HepG2 (cell line): ENCODE measurements at regions not wholly inside any gene's neighbourhood (a gene's known extent, or its start where the extent isn't known, plus 50 kb on each side); places are given as distances from the start of the nearest gene placed in this dataset.

Source experiments
- ATAC-seq: fragments of 200-7000 bp; cut with Tn5 transposase; 3 replicates; pipeline ENCODE4 v1.9.1; 2020; ENCODE audit warnings: mild to moderate bottlenecking, moderate library complexity
- BruUV-seq: library from RNA; stranded (reverse); fragments of 400-500 nt; replicated peaks from 2 replicates; lab custom pipeline; 2021; lab: Mats Ljungman, UMichigan
- CTCF ChIA-PET: fragments of 300-600 bp; formaldehyde crosslinking; extraction: SDS; loops from one replicate; lab custom pipeline; 2021; ENCODE audit warnings: low total read pairs, inconsistent platforms, low intra/inter-chr PET ratio; lab: Yijun Ruan, JAX
- POLR2A ChIA-PET: fragments of 350-600 bp; sonication (Branson Sonifier 250); formaldehyde crosslinking; loops from one replicate; lab custom pipeline; 2020; ENCODE audit warnings: antibody characterized with exemption, inconsistent platforms; lab: Yijun Ruan, JAX
- DNase-seq: peaks from one replicate; pipeline ENCODE4 v3.0.0-alpha.2; 2015; ENCODE audit warnings: low spot score
- FAIRE-seq: peaks from 3 replicates; lab custom pipeline; 2011; peaks lifted over from hg19 to GRCh38; lab: Jason Lieb, UNC
- H2AFZ ChIP-seq: one replicate; pipeline ENCODE4 v1.6.1; 2011; ENCODE audit warnings: low read length, inconsistent platforms
- H3K27ac ChIP-seq: fragments of 300-600 bp; 3 replicates; pipeline ENCODE4 v1.8.0; 2011; ENCODE audit warnings: mixed run types, mild to moderate bottlenecking, mixed read lengths, low read length, inconsistent platforms; ENCODE audit not compliant: insufficient read depth; ENCODE audit errors: extremely low read length
- H3K27me3 ChIP-seq, 2 experiments: fragments of 200-600 bp in 1 of 2; 2 replicates in 1 of 2; 3 replicates in 1 of 2; pipeline versions ENCODE4 v1.6.0 to v1.8.0; 2011; ENCODE audit warnings: low read length in 2 of 2, mild to moderate bottlenecking in 2 of 2, moderate library complexity in 2 of 2, inconsistent platforms in 1 of 2; ENCODE audit not compliant: insufficient read depth in 2 of 2, control insufficient read depth in 1 of 2
- H3K36me3 ChIP-seq, 2 experiments: fragments of 200-600 bp in 1 of 2; replicated peaks in 1 of 2; 2 replicates in 1 of 2; 3 replicates in 1 of 2; pipeline versions ENCODE4 v1.5.1 to v1.8.0; 2011; ENCODE audit warnings: low read length in 2 of 2, inconsistent platforms in 1 of 2; ENCODE audit not compliant: insufficient read depth in 2 of 2, control insufficient read depth in 1 of 2
- H3K4me1 ChIP-seq: 2 replicates; pipeline ENCODE4 v1.5.1; 2012; ENCODE audit warnings: low read length, inconsistent platforms; ENCODE audit not compliant: insufficient read depth
- H3K4me2 ChIP-seq: 2 replicates; pipeline ENCODE4 v1.6.0; 2011; ENCODE audit warnings: low read depth, low read length, inconsistent platforms
- H3K4me3 ChIP-seq, 3 experiments: fragments of 200-600 bp in 1 of 3; sonication (generic), shearing (Covaris generic) in 1 of 3; replicated peaks in 1 of 3; 2 replicates each; pipeline ENCODE4 v1.5.1; 2011 to 2016; ENCODE audit warnings: low read length in 3 of 3, inconsistent platforms in 2 of 3, low read depth in 2 of 3, mild to moderate bottlenecking in 2 of 3, control low read depth in 1 of 3, mixed read lengths in 1 of 3; ENCODE audit not compliant: insufficient read depth in 1 of 3
- H3K79me2 ChIP-seq: one replicate; pipeline ENCODE4 v1.6.1; 2011; ENCODE audit warnings: low read length, inconsistent platforms; ENCODE audit not compliant: insufficient read depth
- H3K9ac ChIP-seq: 2 replicates; pipeline ENCODE4 v1.6.0; 2011; ENCODE audit warnings: mild to moderate bottlenecking, low read depth, low read length, inconsistent platforms; ENCODE audit not compliant: insufficient read depth
- H3K9me3 ChIP-seq: 2 replicates; pipeline ENCODE4 v1.5.1; 2012; ENCODE audit warnings: mild to moderate bottlenecking, low read length
- H4K20me1 ChIP-seq: 2 replicates; pipeline ENCODE4 v1.6.0; 2011; ENCODE audit warnings: inconsistent platforms, mild to moderate bottlenecking, low read length, moderate library complexity; ENCODE audit not compliant: insufficient read depth
- EED ChIP-seq: sonication (generic); formaldehyde crosslinking; IDR thresholded peaks from 2 replicates; pipeline ENCODE4 v1.5.0; 2020; ENCODE audit warnings: mild to moderate bottlenecking, missing genetic modification reagents
- MEF2D ChIP-seq: sonication (generic); formaldehyde crosslinking; IDR thresholded peaks from 2 replicates; pipeline ENCODE4 v1.5.1; 2020; ENCODE audit warnings: mild to moderate bottlenecking, missing genetic modification reagents
- ZBTB25 ChIP-seq: IDR thresholded peaks from 2 replicates; pipeline ENCODE4 v1.6.1; 2018; ENCODE audit warnings: missing genetic modification reagents
- ZNF318 ChIP-seq: sonication (generic); formaldehyde crosslinking; IDR thresholded peaks from 2 replicates; pipeline ENCODE4 v1.4.0; 2020; ENCODE audit warnings: mild to moderate bottlenecking, missing genetic modification reagents
- WGBS: methylation state at CpG from one replicate; pipeline ENCODE4 v1.1.6; 2017; ENCODE audit warnings: low lambda C conversion rate; 5-methylcytosine and 5-hydroxymethylcytosine counted together
- in situ Hi-C: cut with HindIII; loops from 2 replicates; pipeline ENCODE4 v1.10.0; 2017; ENCODE audit warnings: low pct_unique_long_range_greater_than_20kb; ENCODE audit not compliant: extremely low pct_ligation_motif_present
- intact Hi-C: fragments of 100-400 bp; cut with micrococcal nuclease; formaldehyde crosslinking; loops from one replicate; pipeline ENCODE4 v1.10.0; 2022; ENCODE audit not compliant: unreplicated experiment

- Histone ChIP-seq H3K9ac (no peak overlapping the region), H2AFZ (no peak overlapping the region), H3K4me1 (no peaks in the 10 kb centered on the region), H3K27ac (no peak overlapping the region), H3K4me3 (no peak overlapping the region), H4K20me1 (no peaks in the 10 kb centered on the region), H3K27me3 (no peaks in the 10 kb centered on the region), H3K79me2 (no peaks in the 10 kb centered on the region), H3K36me3 (no peaks in the 10 kb centered on the region), H3K9me3 (no peaks in the 10 kb centered on the region), H3K4me2 (no peak overlapping the region)
- no peak for FAIRE-seq
- no peak for TF ChIP-seq MEF2D (CRISPR knock-in tag)
- no TSS peak for BruUV-seq
- in situ Hi-C loops: no loop called here
- ATAC-seq: no peak
- 10% methylated on average over 2 of the region's 2 CpGs for WGBS
- intact Hi-C loops: no loop called here
- CTCF ChIA-PET: no interaction called here
- DNase-seq: no peak
- POLR2A ChIA-PET: no interaction called here
Measured at GRCh38 chr7:41189866-41190265, 513.0 kb downstream of the INHBA start.

- Histone ChIP-seq H3K4me3 (no peak overlapping the region), H3K4me1 (no peaks in the 10 kb centered on the region), H3K27ac (no peak overlapping the region), H3K4me2 (no peak overlapping the region), H3K36me3 (no peaks in the 10 kb centered on the region), H2AFZ (no peak overlapping the region), H3K9ac (no peak overlapping the region), H3K79me2 (no peaks in the 10 kb centered on the region), H3K9me3 (no peaks in the 10 kb centered on the region), H3K27me3 (no peaks in the 10 kb centered on the region), H4K20me1 (no peaks in the 10 kb centered on the region)
- FAIRE-seq: no peak
- no peak for ATAC-seq
- in situ Hi-C loops (no loop called here), intact Hi-C loops (no loop called here)
- ChIA-PET POLR2A (no interaction called here), CTCF (no interaction called here)
- 50% methylated on average over 8 of the region's 8 CpGs for WGBS
- no peak for DNase-seq
- no TSS peak for BruUV-seq
- TF ChIP-seq EED (CRISPR knock-in tag): no peak
- TF ChIP-seq ZBTB25 (CRISPR knock-in tag): no peak
- no peak for TF ChIP-seq ZNF318
Measured at GRCh38 chr7:41188163-41189130, 514.4 kb downstream of the INHBA start.
